HG03571 (cell line): ENCODE measurements at regions not wholly inside any gene's neighbourhood (a gene's known extent, or its start where the extent isn't known, plus 50 kb on each side); places are given as distances from the start of the nearest gene placed in this dataset.

Source experiments
- ATAC-seq: cut with Tn5 transposase; IDR thresholded peaks from one replicate; pipeline ENCODE4 v1.9.1; 2021; ENCODE audit not compliant: unreplicated experiment

DNA sequence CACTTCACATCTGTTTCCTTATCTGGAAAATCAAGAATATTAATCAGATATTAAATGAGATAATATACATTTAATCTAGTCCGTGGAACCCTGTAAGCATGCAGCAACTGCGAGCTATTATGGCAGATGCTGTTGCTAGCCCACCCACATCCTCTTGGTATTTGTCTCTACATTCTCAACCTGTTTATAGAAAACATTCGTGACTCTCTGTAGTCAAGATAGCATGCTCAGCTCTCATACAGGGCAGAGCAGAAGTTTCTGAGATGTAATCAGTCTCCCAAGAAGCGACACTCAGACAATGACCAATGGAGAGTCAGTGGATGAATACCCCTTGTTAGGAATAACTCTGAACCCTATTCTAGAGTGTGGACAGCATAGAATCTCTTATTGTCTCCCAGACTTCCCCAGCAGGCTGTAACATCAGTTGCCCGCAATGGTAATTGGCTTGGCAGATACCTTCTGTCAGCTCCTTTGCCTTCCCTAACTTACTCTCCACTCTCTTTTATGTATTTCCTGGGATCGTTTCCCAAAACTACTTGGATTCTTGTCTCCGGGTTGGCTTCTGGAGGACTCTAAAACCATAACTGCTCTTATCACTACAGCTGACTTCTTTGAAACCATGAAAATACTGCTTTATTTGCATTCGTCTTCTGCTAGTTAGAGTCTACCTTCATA lies 400.7 kb upstream of the TNP1 start:
- ATAC-seq: no peak

DNA sequence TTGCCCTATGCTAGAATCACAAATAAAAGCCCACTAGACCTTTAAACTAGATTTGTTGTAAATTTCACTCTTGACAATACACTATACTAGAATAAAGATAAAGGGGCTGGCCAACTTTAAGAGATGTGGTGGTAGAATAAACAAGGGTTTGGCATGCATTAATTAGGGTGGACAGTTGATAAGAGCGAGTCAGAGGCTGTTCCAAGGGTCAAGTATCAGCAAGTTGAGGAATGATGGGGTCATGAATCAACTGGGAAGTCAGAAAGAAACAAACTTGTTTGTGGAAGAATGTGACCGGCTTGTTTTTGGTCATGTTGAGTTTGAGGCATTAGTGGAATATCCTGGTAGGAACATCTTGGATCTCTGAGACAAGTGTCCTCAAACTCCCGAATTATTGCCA lies 398.3 kb upstream of the TNP1 start:
- ATAC-seq: no peak

DNA sequence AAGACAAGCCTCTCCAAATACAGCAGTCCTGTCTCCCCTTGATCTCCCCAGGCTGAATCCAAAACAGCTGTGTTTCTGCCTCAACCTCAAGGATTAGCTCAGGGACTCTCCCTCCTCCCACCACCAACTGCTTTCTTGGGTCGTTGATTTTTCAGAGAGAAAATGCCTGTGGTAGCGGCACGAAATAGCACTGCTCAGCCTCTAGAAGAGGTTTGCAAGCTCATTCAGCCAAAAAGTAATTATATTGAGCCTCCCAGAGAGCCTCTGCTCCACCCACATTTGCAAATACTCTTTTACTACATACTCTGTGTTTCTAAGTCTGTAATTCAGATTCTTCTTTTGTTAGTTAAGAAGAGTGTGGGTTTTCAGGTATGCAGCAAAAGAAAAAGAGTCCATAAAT lies 396.4 kb upstream of the TNP1 start:
- ATAC-seq: no peak

DNA sequence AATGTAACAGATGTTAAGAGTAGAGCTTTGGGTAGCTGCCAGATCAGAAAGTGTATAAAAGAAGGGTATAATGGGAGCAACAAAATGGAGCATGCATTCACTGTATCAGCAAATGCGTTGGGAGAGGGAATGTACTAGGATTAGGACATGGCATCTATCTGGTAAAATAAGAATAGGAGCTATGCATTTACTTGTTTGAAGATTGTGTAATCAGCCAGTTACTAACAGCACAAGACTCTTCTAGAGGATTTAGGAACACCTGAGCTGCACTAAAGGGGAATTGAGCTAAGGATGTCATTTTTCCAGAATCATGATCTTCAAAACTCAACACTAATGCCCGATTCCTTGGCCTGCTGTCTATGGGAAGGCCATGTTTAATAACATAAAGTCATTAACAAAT lies 394.2 kb upstream of the TNP1 start:
- ATAC-seq: no peak

DNA sequence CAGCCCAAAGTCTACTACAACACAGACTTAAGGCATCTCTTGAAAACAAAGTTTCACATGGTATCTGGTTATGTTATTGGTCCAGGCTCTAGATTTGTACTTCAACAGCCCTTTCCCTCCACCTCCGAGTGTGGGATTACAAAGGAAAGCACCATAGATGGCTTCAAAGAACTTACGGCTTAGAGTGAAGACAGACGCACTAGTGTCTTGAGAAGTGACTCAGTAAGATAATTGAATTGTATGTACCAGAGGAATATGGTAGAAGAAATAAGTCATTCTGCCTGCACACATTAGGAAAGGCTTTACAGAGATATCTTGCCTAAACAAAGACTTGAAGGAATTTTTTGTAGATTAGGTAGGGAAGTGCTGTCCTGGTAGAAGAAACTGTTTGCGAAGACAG lies 392.3 kb upstream of the TNP1 start:
- ATAC-seq: no peak

DNA sequence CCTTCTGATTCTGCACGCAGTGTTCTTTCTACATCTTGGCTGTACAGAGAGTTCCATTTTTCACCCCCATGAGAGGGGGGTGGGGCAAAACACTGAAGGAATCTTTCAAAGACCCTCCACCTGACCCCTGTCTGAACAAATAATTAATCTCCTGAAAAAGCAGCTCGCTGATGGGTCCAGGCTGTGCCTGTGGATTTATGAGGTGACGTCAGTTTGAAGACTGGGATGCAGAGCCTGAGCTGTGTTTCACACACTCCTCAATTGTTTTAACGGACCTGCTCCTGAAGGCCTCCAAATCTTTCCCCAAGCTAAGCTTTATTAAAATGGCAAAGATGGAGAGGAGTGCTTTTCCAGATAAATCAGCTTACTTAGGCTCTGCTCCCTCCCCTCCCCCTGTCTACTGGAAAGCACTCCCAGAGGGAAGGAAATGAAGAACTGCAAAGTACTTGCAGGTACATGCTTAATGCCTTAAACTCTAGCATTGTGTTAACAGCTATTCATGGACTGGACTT lies 390.2 kb upstream of the TNP1 start:
- ATAC-seq: no peak

DNA sequence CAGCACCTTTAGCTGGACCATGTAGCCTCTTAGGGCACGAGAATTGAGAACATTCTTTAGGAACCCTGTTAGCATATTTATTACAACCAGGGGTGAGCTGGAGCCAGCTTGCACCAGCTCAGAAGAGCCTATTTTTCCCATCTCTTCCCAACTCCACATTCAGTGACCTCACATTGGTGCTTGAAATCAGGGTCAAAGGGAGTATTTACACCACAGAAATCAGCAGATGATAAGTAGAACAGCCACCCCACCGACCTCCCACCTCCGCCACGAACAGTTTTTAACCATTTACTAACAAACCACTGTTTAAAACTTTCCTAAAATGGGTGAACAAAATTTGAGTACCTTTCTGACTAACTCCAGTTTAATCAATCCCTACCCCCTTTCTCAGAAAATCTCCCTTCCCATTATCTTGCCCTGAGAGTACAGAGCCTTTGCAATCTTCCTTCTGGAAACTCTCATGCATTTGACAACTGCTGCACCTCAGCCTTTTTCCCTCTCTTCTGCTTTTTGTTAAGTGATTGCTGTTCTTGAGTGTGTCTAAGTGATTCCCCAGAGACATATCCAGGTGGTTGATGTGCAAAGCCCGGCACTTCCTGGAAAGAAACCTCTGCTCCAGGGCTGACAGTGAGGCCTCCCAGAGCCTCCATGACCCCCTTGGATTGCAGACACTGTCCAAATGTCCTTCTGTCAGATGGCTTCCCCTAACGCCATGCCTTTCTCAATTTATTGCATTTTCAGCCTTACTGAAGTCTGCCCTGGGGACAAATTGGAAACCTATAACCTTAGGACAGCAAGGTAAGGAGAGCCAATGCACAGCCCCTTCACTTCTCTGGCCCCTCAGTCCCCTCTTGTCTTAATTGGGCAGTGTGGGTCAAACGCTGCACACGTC lies 389.5 kb upstream of the TNP1 start:
- ATAC-seq: no peak

DNA sequence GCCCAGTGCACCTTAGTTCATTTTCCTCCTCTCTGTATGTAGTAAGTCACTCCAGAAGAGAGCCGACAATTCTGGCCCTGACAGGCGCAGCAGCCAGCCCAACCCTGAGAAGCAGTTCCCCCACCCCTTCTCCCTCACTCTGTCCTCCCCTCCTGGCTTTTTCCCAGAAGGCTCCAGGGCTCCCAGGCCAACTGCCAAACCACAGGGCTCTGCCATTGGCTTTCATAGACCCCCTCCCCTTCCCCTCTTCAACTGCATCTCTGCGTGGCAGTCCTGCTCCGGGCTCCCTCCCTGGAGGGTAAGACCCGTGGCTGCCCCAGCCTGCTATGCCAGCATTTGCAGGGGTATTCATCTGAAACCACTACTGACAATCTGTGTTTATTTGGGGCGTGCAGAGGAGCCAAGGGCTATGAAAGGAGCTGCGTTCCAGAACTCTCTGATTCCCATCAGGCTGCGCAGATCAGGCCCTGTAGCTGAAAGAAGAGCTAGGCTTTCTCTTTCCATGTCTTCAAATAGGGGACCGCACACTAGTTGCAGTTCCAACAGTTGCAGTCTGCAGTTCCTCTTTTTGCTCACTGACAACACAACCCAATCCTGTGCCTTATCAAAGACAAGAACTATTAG lies 388.6 kb upstream of the TNP1 start:
- peak; percentile 96 for ATAC-seq

DNA sequence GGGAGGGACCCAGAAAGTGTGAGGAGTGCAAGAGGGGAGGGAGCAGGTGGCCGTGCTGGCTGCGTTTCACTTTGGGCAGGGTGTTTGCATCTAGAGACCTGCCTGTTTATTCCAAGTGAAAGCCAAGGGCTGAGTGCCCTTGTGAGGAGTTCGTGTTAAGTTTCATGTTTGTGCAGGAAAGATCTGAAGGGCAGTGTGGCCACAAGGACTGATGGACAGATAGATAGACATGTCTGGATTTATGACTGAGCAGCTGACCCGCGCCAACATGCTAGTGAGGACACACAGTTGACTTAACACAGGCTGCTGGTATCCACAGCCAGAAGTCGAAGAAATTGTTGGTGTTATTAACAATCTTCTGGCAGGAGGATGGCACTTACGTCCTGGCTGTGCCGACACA lies 387.6 kb upstream of the TNP1 start:
- ATAC-seq: no peak

DNA sequence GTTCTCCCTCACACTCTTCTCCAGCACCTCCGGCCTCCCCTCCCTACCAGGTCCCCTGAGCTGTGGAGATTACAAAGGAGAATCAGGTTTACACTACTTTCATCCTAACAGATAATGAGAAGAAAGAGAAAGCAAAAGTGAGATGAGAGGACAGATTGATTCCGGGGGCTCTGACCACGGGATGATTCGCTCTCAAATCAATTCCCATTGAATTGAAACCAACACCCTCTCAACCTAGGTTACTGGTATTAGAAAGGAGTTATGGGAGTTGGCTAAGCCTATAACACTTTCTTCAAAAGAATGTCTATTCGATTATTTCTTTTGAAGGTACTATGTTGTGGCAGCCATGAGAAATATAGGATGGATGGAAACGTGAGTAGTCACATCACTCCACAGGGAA lies 386.2 kb upstream of the TNP1 start:
- no peak for ATAC-seq

DNA sequence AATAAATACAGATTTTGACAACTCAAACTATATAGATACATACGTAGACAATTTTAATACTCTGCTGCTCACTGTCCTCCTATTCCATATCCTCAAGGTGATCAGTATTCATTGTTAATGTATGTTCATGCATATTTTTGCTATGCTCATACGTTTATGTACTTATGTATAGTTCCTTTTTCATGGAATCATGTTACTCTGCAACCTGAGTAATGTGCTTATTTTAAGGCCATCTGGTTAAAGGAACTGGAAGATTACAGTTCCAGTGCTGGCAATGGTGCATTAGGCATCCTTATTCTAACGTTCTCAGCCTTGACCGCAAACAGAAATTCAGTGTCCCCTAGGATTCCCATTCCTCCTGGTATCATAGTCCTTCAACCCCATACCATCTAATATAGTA lies 385.0 kb upstream of the TNP1 start:
- ATAC-seq: no peak

DNA sequence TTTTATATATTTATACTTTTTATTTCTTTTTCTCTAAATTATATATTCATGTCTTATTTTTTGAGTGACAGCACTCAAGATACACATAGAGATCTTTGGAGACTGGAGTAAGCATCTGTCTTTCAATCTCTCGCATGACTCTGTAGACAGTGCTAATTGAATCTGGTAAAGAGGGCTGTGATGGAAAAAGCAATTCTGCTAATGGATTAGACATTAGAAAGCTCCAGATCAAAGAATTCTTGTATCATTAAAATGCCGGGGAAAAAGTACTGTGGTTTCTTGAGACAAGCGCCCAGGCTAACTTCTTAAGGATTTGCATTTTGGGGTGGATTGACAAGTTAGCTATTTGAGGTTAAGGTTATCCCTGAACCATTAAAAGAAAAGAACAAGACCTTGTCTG lies 383.1 kb upstream of the TNP1 start:
- no peak for ATAC-seq

DNA sequence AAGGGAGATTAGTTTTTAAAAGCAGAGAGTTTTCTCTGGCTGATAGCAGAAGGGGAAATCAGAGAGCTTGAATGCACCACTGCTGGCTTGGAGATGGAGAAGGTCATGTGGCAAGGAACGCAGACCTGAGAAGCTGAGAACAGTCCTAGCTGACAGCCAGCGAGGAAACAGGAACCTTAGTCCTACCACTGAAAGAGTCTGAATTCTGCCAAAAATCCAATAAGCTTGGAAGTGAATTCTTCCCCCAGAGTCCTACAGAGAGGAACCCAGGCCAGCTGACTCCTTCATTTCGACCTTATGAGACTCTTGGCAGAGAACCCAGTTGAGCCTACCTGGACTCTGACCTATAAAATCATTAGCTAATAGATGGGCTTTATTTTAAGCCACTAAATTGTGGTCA lies 371.9 kb upstream of the TNP1 start:
- ATAC-seq: no peak

DNA sequence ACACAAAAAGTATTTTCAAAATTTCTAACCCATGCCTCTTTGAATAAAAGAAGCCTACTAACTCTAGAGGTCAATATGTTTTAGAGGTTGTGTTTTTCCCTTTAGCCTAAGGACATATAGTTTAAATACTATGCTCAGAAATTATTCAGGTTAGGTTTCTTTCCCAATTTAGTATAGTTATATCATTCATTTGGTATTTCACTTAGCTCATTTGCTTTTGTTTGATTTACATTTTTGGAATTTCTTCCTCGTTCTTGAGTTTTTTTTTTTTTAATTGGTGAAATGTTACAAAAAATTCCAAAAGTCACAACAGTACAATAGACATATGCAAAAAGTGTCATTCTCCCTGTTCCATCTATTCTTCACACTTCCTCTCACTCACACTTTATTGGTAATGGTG lies 371.3 kb upstream of the TNP1 start:
- ATAC-seq: no peak

DNA sequence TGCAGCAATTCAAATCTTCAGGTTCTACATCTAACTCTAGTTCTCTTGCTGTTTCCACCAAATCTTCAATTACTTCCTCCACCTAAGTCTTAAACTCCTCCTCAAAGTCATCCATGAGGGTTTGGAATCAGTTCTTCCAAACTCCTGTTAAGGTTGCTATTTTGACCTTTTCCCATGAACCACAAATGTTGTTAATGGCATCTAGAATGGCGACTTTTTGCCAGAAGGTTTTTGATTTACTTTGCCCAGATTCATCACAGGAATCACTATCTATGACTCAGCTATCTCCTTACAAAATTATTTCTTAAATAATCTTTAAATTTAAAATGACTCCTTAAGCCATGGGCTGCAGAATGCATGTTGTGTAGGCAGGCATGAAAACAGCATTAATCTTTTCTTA lies 368.9 kb upstream of the TNP1 start:
- ATAC-seq: no peak

DNA sequence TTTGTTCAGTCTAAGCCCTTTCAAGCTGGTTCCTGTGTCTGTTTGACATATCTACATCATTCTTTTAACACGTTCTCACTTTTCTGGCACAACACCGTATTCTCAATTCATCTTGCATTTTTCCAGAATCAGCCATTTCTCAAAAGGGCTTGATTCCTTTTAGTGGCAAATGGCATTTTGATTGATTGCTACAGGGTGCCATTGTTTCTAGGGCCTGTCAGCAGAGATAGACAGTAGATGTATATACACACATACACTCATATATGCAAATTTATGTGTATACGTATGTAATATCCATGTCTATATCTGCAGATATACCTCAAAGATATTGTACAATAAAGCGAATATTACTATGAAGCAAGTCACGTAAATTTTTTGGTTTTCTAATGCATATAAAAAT lies 367.9 kb upstream of the TNP1 start:
- ATAC-seq: no peak

DNA sequence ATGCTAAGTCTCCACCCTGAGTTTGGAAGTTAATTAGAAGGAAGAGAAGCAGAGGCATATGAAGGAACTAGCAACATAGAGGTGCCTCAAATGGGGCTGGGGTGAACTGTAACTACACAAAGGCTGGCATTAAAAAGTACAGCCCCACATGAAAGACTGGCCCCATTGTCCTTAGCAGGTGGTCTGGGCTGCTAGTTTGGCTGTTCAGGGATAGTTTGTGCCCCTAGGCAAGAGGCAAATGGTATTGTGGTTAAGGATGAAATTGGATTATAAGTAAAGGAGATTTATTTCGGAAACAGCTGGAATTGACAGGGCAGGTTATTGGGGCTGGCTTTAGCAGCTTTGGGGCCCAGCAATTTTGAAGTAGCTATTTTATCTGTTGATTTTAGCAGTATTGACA lies 365.7 kb upstream of the TNP1 start:
- ATAC-seq: no peak

DNA sequence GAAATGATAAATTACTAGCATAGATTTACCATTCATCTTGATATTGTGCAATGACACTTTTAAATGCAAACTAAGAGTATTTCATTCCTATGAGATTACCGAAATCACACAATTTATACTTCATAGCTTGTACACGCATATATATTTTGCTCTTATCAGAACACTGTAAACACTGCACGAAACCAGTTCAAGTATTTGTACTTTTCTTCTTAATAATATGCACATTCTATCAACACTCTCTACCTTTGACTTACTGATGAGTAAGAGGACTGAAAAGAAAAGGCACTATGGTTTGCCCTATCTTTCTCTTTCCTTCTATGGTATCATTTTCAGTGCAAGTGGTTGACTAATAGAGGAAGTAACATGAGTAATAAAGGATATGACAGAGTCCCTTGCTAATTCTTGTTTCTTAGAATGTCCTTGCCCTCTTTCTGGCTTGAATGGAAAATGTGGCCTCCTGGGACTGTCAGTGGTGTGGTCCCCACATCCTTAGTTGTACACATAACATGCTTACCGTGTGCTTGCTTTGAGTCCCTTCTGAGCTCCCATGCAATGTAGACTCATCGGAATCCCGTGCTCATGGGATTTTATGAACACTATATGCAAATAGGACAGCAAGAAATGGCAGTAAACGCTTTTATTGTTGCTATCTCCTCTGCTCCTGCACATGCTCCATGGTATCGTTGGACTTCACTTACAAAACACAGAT lies 363.5 kb upstream of the TNP1 start:
- peak; percentile 73 for ATAC-seq

DNA sequence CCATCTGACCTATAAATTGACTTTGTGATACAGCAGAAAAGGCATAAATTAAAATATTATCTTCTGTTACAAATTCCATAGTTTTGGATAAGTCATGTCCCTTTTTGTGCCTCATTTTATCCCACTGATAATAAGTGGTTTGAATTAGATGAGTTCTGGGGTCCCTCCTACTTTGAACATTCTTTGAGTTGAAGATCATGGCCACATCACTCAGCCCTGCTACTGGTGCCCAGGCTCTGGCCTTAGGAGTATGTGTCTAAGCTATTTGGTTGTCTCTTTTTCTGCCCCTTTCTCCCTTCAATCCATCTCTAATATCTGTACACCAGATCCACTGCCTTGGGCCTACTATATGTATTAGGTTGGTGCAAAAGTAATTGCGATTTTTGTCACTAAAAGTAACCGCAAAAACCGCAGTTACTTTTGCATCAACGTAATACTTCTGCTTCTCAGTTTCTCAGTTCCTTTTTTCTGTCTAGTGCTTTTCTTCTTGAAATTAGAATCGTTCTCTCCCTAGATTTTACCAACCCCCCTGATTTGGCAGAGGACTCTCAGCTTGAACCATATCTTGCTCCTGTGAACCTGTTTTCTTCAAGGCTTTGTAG lies 362.5 kb upstream of the TNP1 start:
- peak; percentile 29 for ATAC-seq

DNA sequence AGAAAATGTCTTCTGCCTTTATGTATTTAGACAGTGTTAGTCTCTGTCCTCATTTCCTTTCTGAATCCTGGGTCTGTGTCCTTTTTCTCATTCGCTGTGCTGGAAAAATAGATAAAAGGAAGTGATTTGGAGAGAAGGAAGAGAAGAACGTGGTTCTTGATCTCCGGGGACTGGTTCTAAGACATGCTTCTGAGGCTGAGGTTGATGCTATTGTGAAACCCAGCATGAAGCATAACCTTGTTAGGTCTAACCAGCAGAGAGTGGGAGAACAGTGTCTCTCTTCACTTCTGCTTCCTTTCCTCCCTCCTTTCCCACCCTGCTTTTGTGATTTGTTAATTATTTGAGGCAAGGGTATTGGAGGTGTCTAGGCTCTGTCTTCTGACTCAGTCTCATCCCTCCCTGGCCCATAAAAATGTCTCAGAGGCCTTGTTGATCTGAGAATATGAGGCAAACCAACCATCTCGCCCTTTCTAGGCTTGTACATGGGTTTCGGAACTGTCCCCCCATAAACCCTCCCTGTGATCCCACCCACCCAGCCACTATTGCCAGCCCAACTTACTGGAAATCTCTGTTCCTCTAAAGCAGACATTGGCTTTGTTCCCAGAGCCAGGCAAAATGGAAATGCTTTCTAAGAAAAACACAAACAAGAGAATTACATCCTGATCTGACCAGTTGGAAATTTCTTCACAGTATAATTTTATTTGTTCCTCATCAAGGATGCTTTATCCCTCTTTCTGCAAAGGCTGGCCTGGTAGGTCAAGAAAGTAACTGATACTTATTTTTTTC lies 360.6 kb upstream of the TNP1 start:
- ATAC-seq: no peak
